Endothelial cell of umbilical vein (primary cell): ENCODE measurements at regions not wholly inside any gene's neighbourhood (a gene's known extent, or its start where the extent isn't known, plus 50 kb on each side); places are given as distances from the start of the nearest gene placed in this dataset.

ENCODE experiments used
- BruUV-seq: library from RNA; stranded (reverse); fragments of 400-500 nt; replicated peaks from 2 replicates; lab custom pipeline; 2021; lab: Mats Ljungman, UMichigan
- CTCF ChIA-PET: fragments of 300-600, 350-600 bp; sonication (Branson Sonifier 250); formaldehyde crosslinking; loops from one replicate; lab custom pipeline; 2021; ENCODE audit warnings: antibody characterized with exemption, inconsistent platforms; lab: Charles Lee
- POLR2A ChIA-PET: fragments of 300-600, 350-600 bp; sonication (Branson Sonifier 250); formaldehyde crosslinking; loops from one replicate; lab custom pipeline; 2021; ENCODE audit warnings: antibody characterized with exemption, inconsistent platforms; lab: Charles Lee
- DNase-seq: peaks from one replicate; pipeline ENCODE4 v3.0.0-alpha.2; 2011; ENCODE audit warnings: low read depth, low spot score
- FAIRE-seq: peaks from 2 replicates; lab custom pipeline; 2011; peaks lifted over from hg19 to GRCh38; lab: Jason Lieb, UNC
- H2AFZ ChIP-seq: 2 replicates; pipeline ENCODE4 v1.6.0; 2012; ENCODE audit warnings: low read depth, low read length, control low read depth, inconsistent platforms
- H3K27ac ChIP-seq: 2 replicates; pipeline ENCODE4 v1.5.1; 2011; ENCODE audit warnings: low read depth, mild to moderate bottlenecking, control low read depth, low read length, moderate library complexity; ENCODE audit not compliant: insufficient read depth
- H3K27me3 ChIP-seq, 2 experiments: 2 replicates each; pipeline versions ENCODE4 v1.6.0 to v1.6.1; 2011; ENCODE audit warnings: low read length in 2 of 2, mixed read lengths in 1 of 2; ENCODE audit not compliant: control insufficient read depth in 2 of 2, insufficient read depth in 2 of 2
- H3K36me3 ChIP-seq, 2 experiments: 2 replicates in 1 of 2; 3 replicates in 1 of 2; pipeline ENCODE4 v1.5.1; 2011; ENCODE audit warnings: low read length in 2 of 2, mild to moderate bottlenecking in 1 of 2, moderate library complexity in 1 of 2; ENCODE audit not compliant: control insufficient read depth in 2 of 2, insufficient read depth in 2 of 2; ENCODE audit errors: extremely low read depth in 1 of 2
- H3K4me1 ChIP-seq: 3 replicates; pipeline ENCODE4 v1.5.1; 2011; ENCODE audit warnings: mild to moderate bottlenecking, low read length; ENCODE audit not compliant: control insufficient read depth, insufficient read depth; ENCODE audit errors: extremely low read depth
- H3K4me2 ChIP-seq: 2 replicates; pipeline ENCODE4 v1.6.1; 2011; ENCODE audit warnings: low read length, control low read depth, mixed read lengths; ENCODE audit not compliant: insufficient read depth
- H3K4me3 ChIP-seq, 3 experiments: fragments of 200-600 bp in 1 of 3; sonication (generic), shearing (Covaris generic) in 1 of 3; replicated peaks in 1 of 3; 2 replicates each; pipeline ENCODE4 v1.5.1; 2011 to 2016; ENCODE audit warnings: control low read depth in 3 of 3, low read length in 3 of 3, mild to moderate bottlenecking in 2 of 3, inconsistent platforms in 1 of 3, low read depth in 1 of 3, moderate library complexity in 1 of 3; ENCODE audit not compliant: insufficient read depth in 1 of 3
- H3K79me2 ChIP-seq: 2 replicates; pipeline ENCODE4 v1.6.0; 2012; ENCODE audit warnings: low read length, inconsistent platforms; ENCODE audit not compliant: control insufficient read depth, insufficient read depth
- H3K9ac ChIP-seq: replicated peaks from 2 replicates; pipeline ENCODE3; 2011; ENCODE audit warnings: low read length, control low read depth; ENCODE audit not compliant: insufficient read depth; ENCODE audit errors: extremely low read depth
- H3K9me1 ChIP-seq: replicated peaks from 3 replicates; pipeline ENCODE4 v1.6.0; 2011; ENCODE audit warnings: mild to moderate bottlenecking, low read length; ENCODE audit not compliant: control insufficient read depth, insufficient read depth; ENCODE audit errors: extremely low read depth
- H3K9me3 ChIP-seq: replicated peaks from 2 replicates; pipeline ENCODE4 v1.5.1; 2012; ENCODE audit warnings: low read length, inconsistent platforms; ENCODE audit not compliant: control insufficient read depth, insufficient read depth
- H4K20me1 ChIP-seq: replicated peaks from 2 replicates; pipeline ENCODE3; 2011; ENCODE audit warnings: mild to moderate bottlenecking, low read length; ENCODE audit not compliant: control insufficient read depth, insufficient read depth; ENCODE audit errors: extremely low read depth
- CTCF ChIP-seq, 2 donors: IDR thresholded peaks; 1 replicate in 1 of 2; 2 replicates in 1 of 2; pipeline ENCODE4 v1.5.1; 2011; ENCODE audit warnings: low read length in 2 of 2, mild to moderate bottlenecking in 2 of 2, moderate library complexity in 2 of 2, control low read depth in 1 of 2, inconsistent platforms in 1 of 2, low read depth in 1 of 2; ENCODE audit not compliant: insufficient read depth in 1 of 2; ENCODE audit errors: extremely low read depth in 1 of 2
- EZH2 ChIP-seq: IDR thresholded peaks from 2 replicates; pipeline ENCODE4 v1.6.1; 2012; ENCODE audit warnings: borderline replicate concordance, low read depth, mild to moderate bottlenecking, moderate library complexity, low read length, inconsistent platforms; ENCODE audit not compliant: severe bottlenecking
- FOS ChIP-seq: IDR thresholded peaks from 2 replicates; pipeline ENCODE4 v1.6.1; 2011; ENCODE audit warnings: mild to moderate bottlenecking, low read length, moderate library complexity, borderline replicate concordance; ENCODE audit not compliant: insufficient read depth
- GATA2 ChIP-seq: IDR thresholded peaks from 2 replicates; pipeline ENCODE4 v1.7.0; 2011; ENCODE audit warnings: low read depth, mild to moderate bottlenecking, moderate library complexity, mixed read lengths, low read length; ENCODE audit not compliant: insufficient read length, insufficient read depth
- JUN ChIP-seq: IDR thresholded peaks from 2 replicates; pipeline ENCODE4 v1.6.1; 2011; ENCODE audit warnings: borderline replicate concordance, low read depth; ENCODE audit not compliant: insufficient read length, insufficient read depth
- MAX ChIP-seq: IDR thresholded peaks from 2 replicates; pipeline ENCODE4 v1.6.1; 2011; ENCODE audit not compliant: insufficient read depth, insufficient read length
- MYC ChIP-seq: IDR thresholded peaks from one replicate; pipeline ENCODE4 v1.6.1; 2011; ENCODE audit warnings: mild to moderate bottlenecking, low read depth, low read length
- POLR2A ChIP-seq: IDR thresholded peaks from 2 replicates; pipeline ENCODE4 v1.6.1; 2012; ENCODE audit warnings: low read depth, mild to moderate bottlenecking, control low read depth, low read length
- POLR2AphosphoS5 ChIP-seq: IDR thresholded peaks from 2 replicates; pipeline ENCODE4 v1.6.1; 2012; ENCODE audit warnings: low read depth, mild to moderate bottlenecking, control low read depth, low read length, moderate library complexity; ENCODE audit not compliant: insufficient read depth
- dilution Hi-C: fragments of 300-500 bp; cut with MboI; formaldehyde crosslinking; loops from one replicate; pipeline ENCODE4 v1.15.0; 2019; ENCODE audit warnings: low sequenced_read_pairs; ENCODE audit not compliant: extremely low pct_ligation_motif_present
- intact Hi-C: fragments of 100-400 bp; cut with micrococcal nuclease; formaldehyde crosslinking; loops from one replicate; pipeline ENCODE4 v1.10.0; 2022

DNA sequence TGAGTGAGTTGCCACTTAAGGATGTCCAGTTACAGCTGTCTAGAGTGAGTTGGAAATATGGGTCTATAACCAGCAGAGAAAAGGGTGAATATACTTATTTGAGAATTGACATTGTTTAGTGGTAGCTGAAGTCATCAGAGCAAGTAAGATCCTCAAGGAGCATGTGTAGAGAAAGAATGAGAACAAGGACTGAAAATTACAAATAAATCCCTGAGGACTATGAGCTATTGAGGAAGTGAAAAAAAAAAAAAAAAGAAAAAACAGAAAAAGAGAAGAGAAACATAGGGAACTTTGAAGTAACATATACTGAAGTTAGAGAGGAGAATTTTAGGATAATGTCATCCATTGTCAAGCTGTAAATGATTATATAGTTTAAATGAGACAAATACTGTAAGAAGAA, 134.0 kb upstream of the CCDC68 start:
- intact Hi-C loops = no loop called here
- no peak for DNase-seq
- Histone ChIP-seq H4K20me1 (no peaks in the 10 kb centered on the region), H3K9me1 (no peaks in the 10 kb centered on the region), H3K27ac (no peak overlapping the region), H3K4me3 (no peak overlapping the region), H3K79me2 (no peaks in the 10 kb centered on the region), H3K36me3 (no peaks in the 10 kb centered on the region), H3K9ac (no peak overlapping the region), H3K9me3 (no peaks in the 10 kb centered on the region), H3K27me3 (peaks cover 13 to 15% of the 10 kb centered on the region in 2 experiments), H2AFZ (no peak overlapping the region), H3K4me1 (peaks cover 20% of the 10 kb centered on the region), H3K4me2 (no peak overlapping the region)
- no TSS peak for BruUV-seq
- no peak for FAIRE-seq
- TF ChIP-seq MYC (no peak), CTCF (IDR thresholded peaks at IDR 0.05; ENCODE audit: extremely low read depth in 1 of 2, insufficient read depth in 1 of 2, low read depth in 1 of 2, low read length in 2 of 2) (no peak), JUN (no peak), POLR2AphosphoS5 (no peak), FOS (no peak), GATA2 (no peak), MAX (no peak), POLR2A (no peak), EZH2 (no peak)
- ChIA-PET CTCF (interaction anchor here (2.0 kb wide), 1 partner anchor 141 kb away, joined by 8 read pairs; no protein-coding TSS in a partner anchor), POLR2A (interaction anchor here (0.6 kb wide), 1 partner anchor 66 kb away, joined by 3 read pairs; no protein-coding TSS in a partner anchor)
- dilution Hi-C loops = no loop called here
